GM12892 (cell line): ENCODE measurements at regions not wholly inside any gene's neighbourhood (a gene's known extent, or its start where the extent isn't known, plus 50 kb on each side); places are given as distances from the start of the nearest gene placed in this dataset.

Experiments used
- POLR2A ChIP-seq: IDR thresholded peaks from 2 replicates; pipeline ENCODE4 v1.6.1; 2011; ENCODE audit warnings: low read depth, low read length, control low read depth
- POLR2AphosphoS5 ChIP-seq: IDR thresholded peaks from 2 replicates; pipeline ENCODE4 v1.6.1; 2011; ENCODE audit warnings: low read depth, low read length, control low read depth

GRCh38 chr2:156164091-156164720 lies 168.3 kb downstream of the NR4A2 start:
- TF ChIP-seq POLR2A (no peak), POLR2AphosphoS5 (no peak)
